ENCODE measurements at regions not wholly inside any gene's neighbourhood (a gene's known extent, or its start where the extent isn't known, plus 50 kb on each side); places are given as distances from the start of the nearest gene placed in this dataset.

DNA sequence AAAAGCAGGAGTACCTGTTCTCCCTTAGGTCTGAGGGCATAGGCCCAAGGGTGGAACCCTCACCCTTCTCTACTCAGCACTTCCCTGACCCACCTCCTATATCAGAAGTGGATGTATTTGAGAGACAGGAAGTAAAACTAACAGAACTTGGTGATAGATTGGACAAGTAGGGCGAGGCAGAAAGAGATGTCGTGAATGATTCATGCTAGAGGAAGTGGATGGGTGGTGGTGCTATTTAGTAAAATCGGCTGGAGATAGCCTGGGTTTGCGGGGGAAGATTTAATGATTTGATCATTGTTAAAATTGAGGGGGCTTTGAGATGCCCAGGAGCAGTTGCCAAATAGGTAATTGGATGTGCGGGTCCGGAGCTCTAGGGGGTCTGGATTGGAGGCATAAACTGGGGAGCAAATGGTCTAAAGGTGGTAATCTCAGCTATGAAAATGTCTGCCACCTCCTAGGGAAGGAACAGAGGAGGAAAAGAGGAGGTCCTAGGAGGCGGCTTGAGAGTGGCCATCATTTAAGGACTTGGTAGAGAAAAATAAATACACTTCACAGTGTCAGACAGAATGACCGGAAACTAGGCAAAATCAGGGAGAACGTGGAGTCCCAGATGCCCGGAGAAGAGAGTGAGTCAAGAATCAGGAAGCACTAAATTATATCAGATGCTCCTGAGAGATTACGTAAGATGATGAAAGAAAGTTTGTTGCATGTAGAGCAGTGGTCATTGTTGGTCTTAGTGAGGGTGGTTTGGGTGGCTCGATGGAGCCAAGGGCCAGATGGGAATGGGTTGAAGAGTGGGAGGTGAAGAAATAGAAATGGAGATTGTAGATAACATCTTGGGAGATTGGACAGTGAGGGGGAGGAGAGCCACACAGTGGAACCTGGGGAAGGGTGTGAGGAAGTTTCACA, 142.0 kb downstream of the CEP57L1 start (continued):
- TF ChIP-seq, protein P1, sequence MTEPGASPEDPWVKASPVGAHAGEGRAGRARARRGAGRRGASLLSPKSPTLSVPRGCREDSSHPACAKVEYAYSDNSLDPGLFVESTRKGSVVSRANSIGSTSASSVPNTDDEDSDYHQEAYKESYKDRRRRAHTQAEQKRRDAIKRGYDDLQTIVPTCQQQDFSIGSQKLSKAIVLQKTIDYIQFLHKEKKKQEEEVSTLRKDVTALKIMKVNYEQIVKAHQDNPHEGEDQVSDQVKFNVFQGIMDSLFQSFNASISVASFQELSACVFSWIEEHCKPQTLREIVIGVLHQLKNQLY (CRISPR knock-in tag; conservative IDR thresholded peaks at IDR 0.05): no peak
- TF ChIP-seq PCBP2 (IDR thresholded peaks at IDR 0.05; ENCODE audit: low read depth, low read length, poor library complexity, severe bottlenecking): no peak
- no peak for TF ChIP-seq FOXA3 (CRISPR knock-in tag; conservative IDR thresholded peaks at IDR 0.05 in 1 of 2, IDR thresholded peaks at IDR 0.05 in 1 of 2)
- TF ChIP-seq NFIC (IDR thresholded peaks at IDR 0.05): no peak
- TF ChIP-seq, protein P2, sequence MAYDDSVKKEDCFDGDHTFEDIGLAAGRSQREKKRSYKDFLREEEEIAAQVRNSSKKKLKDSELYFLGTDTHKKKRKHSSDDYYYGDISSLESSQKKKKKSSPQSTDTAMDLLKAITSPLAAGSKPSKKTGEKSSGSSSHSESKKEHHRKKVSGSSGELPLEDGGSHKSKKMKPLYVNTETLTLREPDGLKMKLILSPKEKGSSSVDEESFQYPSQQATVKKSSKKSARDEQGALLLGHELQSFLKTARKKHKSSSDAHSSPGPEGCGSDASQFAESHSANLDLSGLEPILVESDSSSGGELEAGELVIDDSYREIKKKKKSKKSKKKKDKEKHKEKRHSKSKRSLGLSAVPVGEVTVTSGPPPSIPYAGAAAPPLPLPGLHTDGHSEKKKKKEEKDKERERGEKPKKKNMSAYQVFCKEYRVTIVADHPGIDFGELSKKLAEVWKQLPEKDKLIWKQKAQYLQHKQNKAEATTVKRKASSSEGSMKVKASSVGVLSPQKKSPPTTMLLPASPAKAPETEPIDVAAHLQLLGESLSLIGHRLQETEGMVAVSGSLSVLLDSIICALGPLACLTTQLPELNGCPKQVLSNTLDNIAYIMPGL (CRISPR knock-in tag; IDR thresholded peaks at IDR 0.05): no peak
- TF ChIP-seq TCFL5 (CRISPR knock-in tag; conservative IDR thresholded peaks at IDR 0.05): no peak
- no peak for TF ChIP-seq ASH1L (IDR thresholded peaks at IDR 0.05; ENCODE audit: borderline replicate concordance, low read depth, partially characterized antibody)
- TF ChIP-seq SLC30A9 (CRISPR knock-in tag; IDR thresholded peaks at IDR 0.05): no peak
- TF ChIP-seq CBFA2T3 (IDR thresholded peaks at IDR 0.05): peak; percentile 74
- TF ChIP-seq, protein P3, sequence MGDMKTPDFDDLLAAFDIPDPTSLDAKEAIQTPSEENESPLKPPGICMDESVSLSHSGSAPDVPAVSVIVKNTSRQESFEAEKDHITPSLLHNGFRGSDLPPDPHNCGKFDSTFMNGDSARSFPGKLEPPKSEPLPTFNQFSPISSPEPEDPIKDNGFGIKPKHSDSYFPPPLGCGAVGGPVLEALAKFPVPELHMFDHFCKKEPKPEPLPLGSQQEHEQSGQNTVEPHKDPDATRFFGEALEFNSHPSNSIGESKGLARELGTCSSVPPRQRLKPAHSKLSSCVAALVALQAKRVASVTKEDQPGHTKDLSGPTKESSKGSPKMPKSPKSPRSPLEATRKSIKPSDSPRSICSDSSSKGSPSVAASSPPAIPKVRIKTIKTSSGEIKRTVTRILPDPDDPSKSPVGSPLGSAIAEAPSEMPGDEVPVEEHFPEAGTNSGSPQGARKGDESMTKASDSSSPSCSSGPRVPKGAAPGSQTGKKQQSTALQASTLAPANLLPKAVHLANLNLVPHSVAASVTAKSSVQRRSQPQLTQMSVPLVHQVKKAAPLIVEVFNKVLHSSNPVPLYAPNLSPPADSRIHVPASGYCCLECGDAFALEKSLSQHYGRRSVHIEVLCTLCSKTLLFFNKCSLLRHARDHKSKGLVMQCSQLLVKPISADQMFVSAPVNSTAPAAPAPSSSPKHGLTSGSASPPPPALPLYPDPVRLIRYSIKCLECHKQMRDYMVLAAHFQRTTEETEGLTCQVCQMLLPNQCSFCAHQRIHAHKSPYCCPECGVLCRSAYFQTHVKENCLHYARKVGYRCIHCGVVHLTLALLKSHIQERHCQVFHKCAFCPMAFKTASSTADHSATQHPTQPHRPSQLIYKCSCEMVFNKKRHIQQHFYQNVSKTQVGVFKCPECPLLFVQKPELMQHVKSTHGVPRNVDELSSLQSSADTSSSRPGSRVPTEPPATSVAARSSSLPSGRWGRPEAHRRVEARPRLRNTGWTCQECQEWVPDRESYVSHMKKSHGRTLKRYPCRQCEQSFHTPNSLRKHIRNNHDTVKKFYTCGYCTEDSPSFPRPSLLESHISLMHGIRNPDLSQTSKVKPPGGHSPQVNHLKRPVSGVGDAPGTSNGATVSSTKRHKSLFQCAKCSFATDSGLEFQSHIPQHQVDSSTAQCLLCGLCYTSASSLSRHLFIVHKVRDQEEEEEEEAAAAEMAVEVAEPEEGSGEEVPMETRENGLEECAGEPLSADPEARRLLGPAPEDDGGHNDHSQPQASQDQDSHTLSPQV (IDR thresholded peaks at IDR 0.05): peak; percentile 48
- TF ChIP-seq, protein P4, sequence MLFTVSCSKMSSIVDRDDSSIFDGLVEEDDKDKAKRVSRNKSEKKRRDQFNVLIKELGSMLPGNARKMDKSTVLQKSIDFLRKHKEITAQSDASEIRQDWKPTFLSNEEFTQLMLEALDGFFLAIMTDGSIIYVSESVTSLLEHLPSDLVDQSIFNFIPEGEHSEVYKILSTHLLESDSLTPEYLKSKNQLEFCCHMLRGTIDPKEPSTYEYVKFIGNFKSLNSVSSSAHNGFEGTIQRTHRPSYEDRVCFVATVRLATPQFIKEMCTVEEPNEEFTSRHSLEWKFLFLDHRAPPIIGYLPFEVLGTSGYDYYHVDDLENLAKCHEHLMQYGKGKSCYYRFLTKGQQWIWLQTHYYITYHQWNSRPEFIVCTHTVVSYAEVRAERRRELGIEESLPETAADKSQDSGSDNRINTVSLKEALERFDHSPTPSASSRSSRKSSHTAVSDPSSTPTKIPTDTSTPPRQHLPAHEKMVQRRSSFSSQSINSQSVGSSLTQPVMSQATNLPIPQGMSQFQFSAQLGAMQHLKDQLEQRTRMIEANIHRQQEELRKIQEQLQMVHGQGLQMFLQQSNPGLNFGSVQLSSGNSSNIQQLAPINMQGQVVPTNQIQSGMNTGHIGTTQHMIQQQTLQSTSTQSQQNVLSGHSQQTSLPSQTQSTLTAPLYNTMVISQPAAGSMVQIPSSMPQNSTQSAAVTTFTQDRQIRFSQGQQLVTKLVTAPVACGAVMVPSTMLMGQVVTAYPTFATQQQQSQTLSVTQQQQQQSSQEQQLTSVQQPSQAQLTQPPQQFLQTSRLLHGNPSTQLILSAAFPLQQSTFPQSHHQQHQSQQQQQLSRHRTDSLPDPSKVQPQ (CRISPR knock-in tag; IDR thresholded peaks at IDR 0.05; ENCODE audit: borderline replicate concordance): no peak
- no peak for TF ChIP-seq BMI1 (IDR thresholded peaks at IDR 0.05; ENCODE audit: low read length)
- peak; percentile 82 for TF ChIP-seq MEF2D (tag; conservative IDR thresholded peaks at IDR 0.05; ENCODE audit: low read depth)
- TF ChIP-seq, protein P5, sequence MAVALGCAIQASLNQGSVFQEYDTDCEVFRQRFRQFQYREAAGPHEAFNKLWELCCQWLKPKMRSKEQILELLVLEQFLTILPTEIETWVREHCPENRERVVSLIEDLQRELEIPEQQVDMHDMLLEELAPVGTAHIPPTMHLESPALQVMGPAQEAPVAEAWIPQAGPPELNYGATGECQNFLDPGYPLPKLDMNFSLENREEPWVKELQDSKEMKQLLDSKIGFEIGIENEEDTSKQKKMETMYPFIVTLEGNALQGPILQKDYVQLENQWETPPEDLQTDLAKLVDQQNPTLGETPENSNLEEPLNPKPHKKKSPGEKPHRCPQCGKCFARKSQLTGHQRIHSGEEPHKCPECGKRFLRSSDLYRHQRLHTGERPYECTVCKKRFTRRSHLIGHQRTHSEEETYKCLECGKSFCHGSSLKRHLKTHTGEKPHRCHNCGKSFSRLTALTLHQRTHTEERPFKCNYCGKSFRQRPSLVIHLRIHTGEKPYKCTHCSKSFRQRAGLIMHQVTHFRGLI (CRISPR knock-in tag; IDR thresholded peaks at IDR 0.05): no peak

Data from K562 (cell line).